ENCODE measurements at regions not wholly inside any gene's neighbourhood (a gene's known extent, or its start where the extent isn't known, plus 50 kb on each side); places are given as distances from the start of the nearest gene placed in this dataset.

- no peaks in the 10 kb centered on the region for H3K9me3 ChIP-seq (ENCODE audit: control insufficient read depth, low read length)
- H3K9ac ChIP-seq (ENCODE audit: low read length) = no peak overlapping the region
- H3K27me3 ChIP-seq (ENCODE audit: control insufficient read depth in 1 of 2, insufficient read depth in 1 of 2, low read length in 2 of 2) = no peaks in the 10 kb centered on the region
- no peak overlapping the region for H4K8ac ChIP-seq (ENCODE audit: low read length)
- H2BK12ac ChIP-seq (ENCODE audit: low read length in 2 of 2) = no peak overlapping the region
- no peak overlapping the region for H2BK5ac ChIP-seq (ENCODE audit: low read depth, low read length, poor library complexity, severe bottlenecking)
- H3K4ac ChIP-seq (ENCODE audit: low read depth in 1 of 2, low read length in 2 of 2) = no peak overlapping the region
- H3K4me2 ChIP-seq (ENCODE audit: low read length, poor library complexity, severe bottlenecking) = no peak overlapping the region
- no peak overlapping the region for H3K23ac ChIP-seq (ENCODE audit: low read length in 2 of 2)
- no peak overlapping the region for H2AFZ ChIP-seq (ENCODE audit: low read depth, low read length)
- H2BK120ac ChIP-seq (ENCODE audit: low read depth, low read length) = no peak overlapping the region
- no peaks in the 10 kb centered on the region for H3K36me3 ChIP-seq (ENCODE audit: control insufficient read depth in 1 of 2, insufficient read depth in 2 of 2, low read depth in 1 of 2, low read length in 2 of 2)
- H3K79me1 ChIP-seq (replicated peaks; ENCODE audit: low read length, poor library complexity, severe bottlenecking) = no peaks in the 10 kb centered on the region
- no peak overlapping the region for H2BK15ac ChIP-seq (ENCODE audit: low read depth, poor library complexity, severe bottlenecking)
- H3K4me1 ChIP-seq (ENCODE audit: control insufficient read depth, insufficient read depth, low read depth, low read length) = no peaks in the 10 kb centered on the region
- no peak overlapping the region for H3K18ac ChIP-seq (ENCODE audit: low read depth in 1 of 2, low read length in 2 of 2)
- no peak overlapping the region for H3K27ac ChIP-seq (ENCODE audit: low read length, poor library complexity, severe bottlenecking)
- H2AK5ac ChIP-seq (ENCODE audit: low read length, severe bottlenecking) = no peak overlapping the region
- no peak overlapping the region for H3K4me3 ChIP-seq (ENCODE audit: insufficient read depth in 1 of 2, low read depth in 1 of 2, low read length in 2 of 2)
- H4K91ac ChIP-seq (ENCODE audit: low read length) = no peak overlapping the region
- WGBS = 70% methylated on average over 1 of the region's 2 CpGs
- no peak overlapping the region for H3K14ac ChIP-seq (ENCODE audit: low read length in 2 of 2)
- no peak for DNase-seq
Measured at GRCh38 chr4:37542706-37543105, 143.5 kb downstream of the RELL1 start.

GRCh38 chr4:37541956-37542355 is 144.2 kb downstream of the RELL1 start:
- H2BK120ac ChIP-seq (ENCODE audit: low read depth, low read length) = no peak overlapping the region
- no peaks in the 10 kb centered on the region for H3K9me3 ChIP-seq (ENCODE audit: control insufficient read depth, low read length)
- H3K27ac ChIP-seq (ENCODE audit: low read length, poor library complexity, severe bottlenecking) = no peak overlapping the region
- H4K91ac ChIP-seq (ENCODE audit: low read length) = no peak overlapping the region
- no peak for DNase-seq
- H3K36me3 ChIP-seq (ENCODE audit: control insufficient read depth in 1 of 2, insufficient read depth in 2 of 2, low read depth in 1 of 2, low read length in 2 of 2) = no peaks in the 10 kb centered on the region
- H3K4me3 ChIP-seq (ENCODE audit: insufficient read depth in 1 of 2, low read depth in 1 of 2, low read length in 2 of 2) = no peak overlapping the region
- H2AK5ac ChIP-seq (ENCODE audit: low read length, severe bottlenecking) = no peak overlapping the region
- H3K18ac ChIP-seq (ENCODE audit: low read depth in 1 of 2, low read length in 2 of 2) = no peak overlapping the region
- WGBS = 90% methylated on average over 4 of the region's 4 CpGs
- H2AFZ ChIP-seq (ENCODE audit: low read depth, low read length) = no peak overlapping the region
- no peaks in the 10 kb centered on the region for H3K79me1 ChIP-seq (replicated peaks; ENCODE audit: low read length, poor library complexity, severe bottlenecking)
- H2BK15ac ChIP-seq (ENCODE audit: low read depth, poor library complexity, severe bottlenecking) = no peak overlapping the region
- no peak overlapping the region for H4K8ac ChIP-seq (ENCODE audit: low read length)
- no peak overlapping the region for H3K4me2 ChIP-seq (ENCODE audit: low read length, poor library complexity, severe bottlenecking)
- no peaks in the 10 kb centered on the region for H3K4me1 ChIP-seq (ENCODE audit: control insufficient read depth, insufficient read depth, low read depth, low read length)
- H3K27me3 ChIP-seq (ENCODE audit: control insufficient read depth in 1 of 2, insufficient read depth in 1 of 2, low read length in 2 of 2) = no peaks in the 10 kb centered on the region
- H2BK12ac ChIP-seq (ENCODE audit: low read length in 2 of 2) = no peak overlapping the region
- no peak overlapping the region for H3K23ac ChIP-seq (ENCODE audit: low read length in 2 of 2)
- no peak overlapping the region for H2BK5ac ChIP-seq (ENCODE audit: low read depth, low read length, poor library complexity, severe bottlenecking)
- no peak overlapping the region for H3K14ac ChIP-seq (ENCODE audit: low read length in 2 of 2)
- no peak overlapping the region for H3K9ac ChIP-seq (ENCODE audit: low read length)
- no peak overlapping the region for H3K4ac ChIP-seq (ENCODE audit: low read depth in 1 of 2, low read length in 2 of 2)

DNA sequence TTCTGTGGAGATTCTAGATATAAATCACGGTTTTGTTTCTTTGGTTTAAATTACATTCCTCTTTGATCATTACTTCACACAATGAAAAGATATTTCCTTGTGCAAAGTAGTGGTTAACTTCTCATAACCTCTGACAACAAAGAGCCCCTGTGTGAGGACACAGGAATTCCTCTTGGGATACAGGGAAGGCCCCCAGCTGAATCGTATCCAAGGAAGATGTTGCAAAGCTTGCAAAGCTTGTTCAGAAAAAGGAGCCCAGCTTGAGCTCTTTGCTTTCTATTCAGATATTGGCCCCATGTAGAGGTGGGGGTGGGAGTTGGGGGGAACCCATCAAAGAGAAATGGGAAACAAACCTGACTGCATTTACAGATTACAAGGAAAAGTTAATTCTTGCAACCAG is 145.7 kb downstream of the RELL1 start:
- Histone ChIP-seq H4K8ac (ENCODE audit: low read length) (no peak overlapping the region), H3K9ac (ENCODE audit: low read length) (no peak overlapping the region), H2BK15ac (ENCODE audit: low read depth, poor library complexity, severe bottlenecking) (no peak overlapping the region), H3K27me3 (ENCODE audit: control insufficient read depth in 1 of 2, insufficient read depth in 1 of 2, low read length in 2 of 2) (no peaks in the 10 kb centered on the region), H3K14ac (ENCODE audit: low read length in 2 of 2) (no peak overlapping the region), H2BK12ac (ENCODE audit: low read length in 2 of 2) (no peak overlapping the region), H3K4me1 (ENCODE audit: control insufficient read depth, insufficient read depth, low read depth, low read length) (no peaks in the 10 kb centered on the region), H2BK5ac (ENCODE audit: low read depth, low read length, poor library complexity, severe bottlenecking) (no peak overlapping the region), H3K79me1 (replicated peaks; ENCODE audit: low read length, poor library complexity, severe bottlenecking) (no peaks in the 10 kb centered on the region), H3K27ac (ENCODE audit: low read length, poor library complexity, severe bottlenecking) (no peak overlapping the region), H3K18ac (ENCODE audit: low read depth in 1 of 2, low read length in 2 of 2) (no peak overlapping the region), H3K4me3 (ENCODE audit: insufficient read depth in 1 of 2, low read depth in 1 of 2, low read length in 2 of 2) (no peak overlapping the region), H4K91ac (ENCODE audit: low read length) (no peak overlapping the region), H3K4me2 (ENCODE audit: low read length, poor library complexity, severe bottlenecking) (no peak overlapping the region), H3K23ac (ENCODE audit: low read length in 2 of 2) (no peak overlapping the region), H2BK120ac (ENCODE audit: low read depth, low read length) (no peak overlapping the region), H3K36me3 (ENCODE audit: control insufficient read depth in 1 of 2, insufficient read depth in 2 of 2, low read depth in 1 of 2, low read length in 2 of 2) (no peaks in the 10 kb centered on the region), H3K4ac (ENCODE audit: low read depth in 1 of 2, low read length in 2 of 2) (no peak overlapping the region), H2AFZ (ENCODE audit: low read depth, low read length) (no peak overlapping the region), H2AK5ac (ENCODE audit: low read length, severe bottlenecking) (no peak overlapping the region), H3K9me3 (ENCODE audit: control insufficient read depth, low read length) (no peaks in the 10 kb centered on the region)
- WGBS = 18% methylated on average over 1 of the region's 2 CpGs
- no peak for DNase-seq

DNA sequence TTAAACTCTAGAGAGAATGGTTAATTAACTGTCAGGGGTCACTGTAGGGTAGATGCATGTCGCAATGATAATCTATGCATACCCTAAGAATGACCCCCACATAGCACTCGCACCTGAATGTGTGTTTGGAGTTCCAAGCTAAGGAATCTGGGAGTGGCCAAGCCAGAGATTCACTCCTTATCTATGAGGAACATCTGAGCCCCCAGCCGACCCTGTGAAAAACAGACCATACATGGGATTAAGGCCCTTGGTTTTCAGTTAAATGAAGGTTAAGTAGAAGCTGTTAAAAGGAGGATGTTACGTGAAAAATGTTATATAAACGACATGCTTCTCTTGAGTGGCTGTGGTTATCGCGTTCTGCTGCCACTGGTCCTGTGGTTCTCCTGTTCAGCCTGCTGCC is 147.2 kb downstream of the RELL1 start:
- Histone ChIP-seq H3K4me1 (ENCODE audit: control insufficient read depth, insufficient read depth, low read depth, low read length) (no peaks in the 10 kb centered on the region), H2BK5ac (ENCODE audit: low read depth, low read length, poor library complexity, severe bottlenecking) (no peak overlapping the region), H3K79me1 (replicated peaks; ENCODE audit: low read length, poor library complexity, severe bottlenecking) (no peaks in the 10 kb centered on the region), H4K91ac (ENCODE audit: low read length) (no peak overlapping the region), H2BK15ac (ENCODE audit: low read depth, poor library complexity, severe bottlenecking) (no peak overlapping the region), H3K4ac (ENCODE audit: low read depth in 1 of 2, low read length in 2 of 2) (no peak overlapping the region), H3K27me3 (ENCODE audit: control insufficient read depth in 1 of 2, insufficient read depth in 1 of 2, low read length in 2 of 2) (no peaks in the 10 kb centered on the region), H2AK5ac (ENCODE audit: low read length, severe bottlenecking) (no peak overlapping the region), H4K8ac (ENCODE audit: low read length) (no peak overlapping the region), H3K4me3 (ENCODE audit: insufficient read depth in 1 of 2, low read depth in 1 of 2, low read length in 2 of 2) (no peak overlapping the region), H3K14ac (ENCODE audit: low read length in 2 of 2) (no peak overlapping the region), H3K9me3 (ENCODE audit: control insufficient read depth, low read length) (no peaks in the 10 kb centered on the region), H2BK12ac (ENCODE audit: low read length in 2 of 2) (no peak overlapping the region), H3K36me3 (ENCODE audit: control insufficient read depth in 1 of 2, insufficient read depth in 2 of 2, low read depth in 1 of 2, low read length in 2 of 2) (no peaks in the 10 kb centered on the region), H3K4me2 (ENCODE audit: low read length, poor library complexity, severe bottlenecking) (no peak overlapping the region), H3K27ac (ENCODE audit: low read length, poor library complexity, severe bottlenecking) (no peak overlapping the region), H2AFZ (ENCODE audit: low read depth, low read length) (no peak overlapping the region), H3K23ac (ENCODE audit: low read length in 2 of 2) (no peak overlapping the region), H2BK120ac (ENCODE audit: low read depth, low read length) (no peak overlapping the region), H3K9ac (ENCODE audit: low read length) (no peak overlapping the region), H3K18ac (ENCODE audit: low read depth in 1 of 2, low read length in 2 of 2) (no peak overlapping the region)
- WGBS = 65% methylated on average over 6 of the region's 7 CpGs
- no peak for DNase-seq

All from mesenchymal stem cell (in vitro differentiated cells and primary cell).